Right lobe of liver (tissue), 4 donors: ENCODE measurements at regions not wholly inside any gene's neighbourhood (a gene's known extent, or its start where the extent isn't known, plus 50 kb on each side); places are given as distances from the start of the nearest gene placed in this dataset.

ENCODE experiments used
- POLR2A ChIP-seq: fragments of 450-650 bp; IDR thresholded peaks from one replicate; pipeline ENCODE4 v1.6.1; 2017; ENCODE audit warnings: antibody characterized with exemption, mild to moderate bottlenecking
- TF ChIP-seq, protein P1 (sequence below), 4 donors: fragments of 200-600 bp in 3 of 4; fragments of 450-650 bp in 1 of 4; IDR thresholded peaks; one replicate each; pipeline versions ENCODE4 v1.5.1 to v1.8.0; 2016 to 2022; ENCODE audit warnings: antibody characterized with exemption in 4 of 4, mild to moderate bottlenecking in 2 of 4
- donor health status: DM: no; HTN: no; CAD: no.
- donor health status: DM: no; HTN: no; CAD: no.
- donor health status: DM: no; HTN: yes; CAD: no.

DNA sequence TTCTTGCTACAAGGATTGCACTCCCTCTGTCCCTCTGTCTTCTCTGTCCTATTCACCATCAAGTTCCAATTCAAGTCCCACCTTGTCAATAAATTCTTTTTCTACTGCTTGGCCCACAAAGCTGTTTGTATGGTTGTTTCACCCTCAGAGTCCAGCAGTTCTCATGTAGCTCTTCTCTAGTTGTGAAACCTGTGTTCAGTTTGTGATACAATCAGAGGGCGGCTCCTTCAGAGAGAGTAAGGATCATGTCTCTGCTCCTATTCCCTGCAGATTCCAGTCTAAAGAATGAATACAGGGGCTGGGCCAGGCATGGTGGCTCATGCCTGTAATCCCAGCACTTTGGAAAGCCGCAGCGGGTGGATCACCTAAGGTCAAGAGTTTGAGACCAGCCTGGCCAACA is 126.6 kb upstream of the BET1 start:
- TF ChIP-seq, protein P1, sequence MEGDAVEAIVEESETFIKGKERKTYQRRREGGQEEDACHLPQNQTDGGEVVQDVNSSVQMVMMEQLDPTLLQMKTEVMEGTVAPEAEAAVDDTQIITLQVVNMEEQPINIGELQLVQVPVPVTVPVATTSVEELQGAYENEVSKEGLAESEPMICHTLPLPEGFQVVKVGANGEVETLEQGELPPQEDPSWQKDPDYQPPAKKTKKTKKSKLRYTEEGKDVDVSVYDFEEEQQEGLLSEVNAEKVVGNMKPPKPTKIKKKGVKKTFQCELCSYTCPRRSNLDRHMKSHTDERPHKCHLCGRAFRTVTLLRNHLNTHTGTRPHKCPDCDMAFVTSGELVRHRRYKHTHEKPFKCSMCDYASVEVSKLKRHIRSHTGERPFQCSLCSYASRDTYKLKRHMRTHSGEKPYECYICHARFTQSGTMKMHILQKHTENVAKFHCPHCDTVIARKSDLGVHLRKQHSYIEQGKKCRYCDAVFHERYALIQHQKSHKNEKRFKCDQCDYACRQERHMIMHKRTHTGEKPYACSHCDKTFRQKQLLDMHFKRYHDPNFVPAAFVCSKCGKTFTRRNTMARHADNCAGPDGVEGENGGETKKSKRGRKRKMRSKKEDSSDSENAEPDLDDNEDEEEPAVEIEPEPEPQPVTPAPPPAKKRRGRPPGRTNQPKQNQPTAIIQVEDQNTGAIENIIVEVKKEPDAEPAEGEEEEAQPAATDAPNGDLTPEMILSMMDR (IDR thresholded peaks at IDR 0.05): no peak
- no peak for TF ChIP-seq POLR2A
